ENCODE measurements at regions not wholly inside any gene's neighbourhood (a gene's known extent, or its start where the extent isn't known, plus 50 kb on each side); places are given as distances from the start of the nearest gene placed in this dataset.

DNA sequence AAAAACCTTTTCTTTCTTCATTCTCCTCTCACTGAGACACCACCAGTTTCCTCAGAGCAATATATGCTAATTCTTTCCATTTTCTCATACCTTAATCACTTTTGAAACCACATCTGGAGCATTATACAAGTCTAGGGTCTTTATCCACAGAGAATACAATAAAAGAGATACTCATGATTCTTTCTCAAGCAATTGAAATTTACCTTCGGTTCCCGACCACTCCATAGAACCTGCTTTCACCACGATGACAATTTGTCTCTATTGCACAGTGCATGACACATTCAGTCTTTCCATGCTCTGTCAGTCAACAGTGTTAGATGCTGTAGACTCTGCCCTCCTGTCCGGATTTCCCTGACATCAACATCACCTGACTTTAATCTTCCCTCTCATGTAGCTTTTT is 409.3 kb upstream of the NWD2 start (continued):
- TF ChIP-seq ADNP (tag; IDR thresholded peaks at IDR 0.05) (no peak), CBX5 (IDR thresholded peaks at IDR 0.05; ENCODE audit: borderline replicate concordance, low read depth) (no peak), HDAC8 (tag; IDR thresholded peaks at IDR 0.05) (no peak), RHOXF2B (CRISPR knock-in tag; conservative IDR thresholded peaks at IDR 0.05) (no peak)
- TF ChIP-seq, protein P1, sequence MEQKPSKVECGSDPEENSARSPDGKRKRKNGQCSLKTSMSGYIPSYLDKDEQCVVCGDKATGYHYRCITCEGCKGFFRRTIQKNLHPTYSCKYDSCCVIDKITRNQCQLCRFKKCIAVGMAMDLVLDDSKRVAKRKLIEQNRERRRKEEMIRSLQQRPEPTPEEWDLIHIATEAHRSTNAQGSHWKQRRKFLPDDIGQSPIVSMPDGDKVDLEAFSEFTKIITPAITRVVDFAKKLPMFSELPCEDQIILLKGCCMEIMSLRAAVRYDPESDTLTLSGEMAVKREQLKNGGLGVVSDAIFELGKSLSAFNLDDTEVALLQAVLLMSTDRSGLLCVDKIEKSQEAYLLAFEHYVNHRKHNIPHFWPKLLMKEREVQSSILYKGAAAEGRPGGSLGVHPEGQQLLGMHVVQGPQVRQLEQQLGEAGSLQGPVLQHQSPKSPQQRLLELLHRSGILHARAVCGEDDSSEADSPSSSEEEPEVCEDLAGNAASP (IDR thresholded peaks at IDR 0.05), result no peak

DNA sequence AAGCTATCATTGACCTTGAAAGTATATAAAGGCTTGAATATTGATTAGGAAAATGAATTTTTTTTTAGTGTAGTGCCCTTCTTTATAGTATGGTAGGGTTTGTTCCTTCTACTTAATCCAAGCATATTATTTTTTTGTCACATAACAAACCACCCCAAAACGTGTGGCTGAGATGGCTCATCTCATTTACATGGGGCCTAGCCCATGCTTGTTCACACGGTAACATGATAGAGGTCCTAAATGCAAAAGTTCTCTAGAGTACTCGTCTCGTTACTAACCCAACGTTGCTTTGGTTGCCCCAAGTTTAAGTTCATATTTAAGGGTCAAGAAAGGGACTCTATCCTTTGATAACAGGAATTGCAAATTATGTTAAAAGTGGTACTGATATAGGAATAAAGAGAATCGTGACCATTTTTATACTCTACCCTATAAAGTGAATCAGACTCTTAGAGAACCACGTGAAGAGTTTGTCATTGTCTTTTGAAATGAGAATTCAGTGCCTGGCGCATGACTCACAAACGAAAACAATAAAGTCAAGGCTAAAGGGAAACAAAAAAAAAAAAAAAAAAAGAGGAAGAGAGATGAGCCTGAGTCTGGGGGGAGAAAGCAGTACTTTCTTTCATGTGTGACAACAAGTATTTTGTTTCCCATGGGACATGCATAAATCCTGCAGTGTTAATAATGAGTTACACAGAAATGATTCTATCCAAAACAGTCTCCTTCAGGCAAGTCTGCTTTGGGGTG is 402.8 kb upstream of the NWD2 start:
- Histone ChIP-seq H4K20me1 (replicated peaks; ENCODE audit: control insufficient read depth, insufficient read depth, low read length) (no peaks in the 10 kb centered on the region), H2AFZ (ENCODE audit: low read depth, low read length) (no peak overlapping the region), H3K4me2 (ENCODE audit: insufficient read depth, low read length) (no peak overlapping the region), H3K27ac (ENCODE audit: extremely low read depth, low read depth, low read length) (no peak overlapping the region), H3K9me3 (replicated peaks; ENCODE audit: control insufficient read depth, insufficient read depth, low read depth, low read length) (no peaks in the 10 kb centered on the region), H3K9me1 (ENCODE audit: control insufficient read depth, insufficient read depth, low read length) (no peaks in the 10 kb centered on the region), H3K4me3 (no peak overlapping the region), H3K36me3 (ENCODE audit: control insufficient read depth, insufficient read depth, low read length) (no peaks in the 10 kb centered on the region), H3K4me1 (replicated peaks in 1 of 2; ENCODE audit: control insufficient read depth in 2 of 2, insufficient read depth in 2 of 2, low read length in 2 of 2) (no peaks in the 10 kb centered on the region), H3K27me3 (ENCODE audit: control insufficient read depth in 2 of 2, insufficient read depth in 2 of 2, low read length in 2 of 2) (no peaks in the 10 kb centered on the region), H3K79me2 (ENCODE audit: control insufficient read depth, insufficient read depth, low read length) (no peaks in the 10 kb centered on the region), H3K9ac (ENCODE audit: insufficient read depth in 1 of 2, low read depth in 2 of 2, low read length in 2 of 2) (no peak overlapping the region)
- ChIA-PET CTCF (ENCODE audit: low intra/inter-chr PET ratio) (no interaction called here), POLR2A (no interaction called here)
- DNase-seq (ENCODE audit: extremely low read depth in 1 of 4, low spot score in 3 of 4) (no peak), FAIRE-seq (no peak), ATAC-seq (no peak)
- WGBS (ENCODE audit: insufficient coverage, low coverage, missing lambda C conversion rate), result 2% methylated on average over 9 of the region's 9 CpGs
- no TSS peak for BruUV-seq (replicated peaks)
- intact Hi-C loops (cut with micrococcal nuclease), result no loop called here
- in situ Hi-C loops (cut with MboI), result no loop called here
- TF ChIP-seq FOXM1 (IDR thresholded peaks at IDR 0.05; ENCODE audit: low read depth) (no peak), FOXM1 (CRISPR knock-in tag; IDR thresholded peaks at IDR 0.05; ENCODE audit: low read depth) (no peak), SAFB (IDR thresholded peaks at IDR 0.05; ENCODE audit: borderline replicate concordance, low read depth, low read length) (no peak), HNRNPH1 (optimal IDR thresholded peaks at IDR 0.05; ENCODE audit: low read depth, low read length) (no peak), ZKSCAN1 (IDR thresholded peaks at IDR 0.05; ENCODE audit: low read depth, low read length) (no peak), FOSL1 (tag; conservative IDR thresholded peaks at IDR 0.05) (peak; percentile 48; the same call in 1 of the 2 replicates), FOXJ3 (CRISPR knock-in tag; IDR thresholded peaks at IDR 0.05) (no peak), CEBPG (CRISPR knock-in tag; IDR thresholded peaks at IDR 0.05) (no peak), CEBPG (tag; conservative IDR thresholded peaks at IDR 0.05 in 1 of 2, IDR thresholded peaks at IDR 0.05 in 1 of 2) (no peak), MBD2 (IDR thresholded peaks at IDR 0.05; ENCODE audit: borderline replicate concordance, low read depth) (no peak), ZNF384 (IDR thresholded peaks at IDR 0.05; ENCODE audit: low read depth, low read length) (peak; percentile 61), KLF10 (CRISPR knock-in tag; IDR thresholded peaks at IDR 0.05) (no peak), SMAD3 (CRISPR knock-in tag; conservative IDR thresholded peaks at IDR 0.05) (no peak), ZNF395 (CRISPR knock-in tag; IDR thresholded peaks at IDR 0.05) (no peak)
- TF ChIP-seq, protein P2, sequence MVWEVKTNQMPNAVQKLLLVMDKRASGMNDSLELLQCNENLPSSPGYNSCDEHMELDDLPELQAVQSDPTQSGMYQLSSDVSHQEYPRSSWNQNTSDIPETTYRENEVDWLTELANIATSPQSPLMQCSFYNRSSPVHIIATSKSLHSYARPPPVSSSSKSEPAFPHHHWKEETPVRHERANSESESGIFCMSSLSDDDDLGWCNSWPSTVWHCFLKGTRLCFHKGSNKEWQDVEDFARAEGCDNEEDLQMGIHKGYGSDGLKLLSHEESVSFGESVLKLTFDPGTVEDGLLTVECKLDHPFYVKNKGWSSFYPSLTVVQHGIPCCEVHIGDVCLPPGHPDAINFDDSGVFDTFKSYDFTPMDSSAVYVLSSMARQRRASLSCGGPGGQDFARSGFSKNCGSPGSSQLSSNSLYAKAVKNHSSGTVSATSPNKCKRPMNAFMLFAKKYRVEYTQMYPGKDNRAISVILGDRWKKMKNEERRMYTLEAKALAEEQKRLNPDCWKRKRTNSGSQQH (CRISPR knock-in tag; IDR thresholded peaks at IDR 0.05), result no peak
